Frontal cortex (tissue), 3 donors: ENCODE measurements at regions not wholly inside any gene's neighbourhood (a gene's known extent, or its start where the extent isn't known, plus 50 kb on each side); places are given as distances from the start of the nearest gene placed in this dataset.
"Not testable (repeated sequence)": the region's sequence is repeated elsewhere in the genome, so short reads cannot be mapped to it uniquely, and the experiment has no call there.

Experiments used
- DNase-seq, 2 donors: peaks; one replicate each; pipeline ENCODE4 v3.0.0; 2012; ENCODE audit warnings: low spot score in 2 of 2
- FAIRE-seq: peaks from 2 replicates; lab custom pipeline; 2012; peaks lifted over from hg19 to GRCh38; lab: Jason Lieb, UNC
- donor health status: control.
- donor health status: control.
- donor health status: control.

DNA sequence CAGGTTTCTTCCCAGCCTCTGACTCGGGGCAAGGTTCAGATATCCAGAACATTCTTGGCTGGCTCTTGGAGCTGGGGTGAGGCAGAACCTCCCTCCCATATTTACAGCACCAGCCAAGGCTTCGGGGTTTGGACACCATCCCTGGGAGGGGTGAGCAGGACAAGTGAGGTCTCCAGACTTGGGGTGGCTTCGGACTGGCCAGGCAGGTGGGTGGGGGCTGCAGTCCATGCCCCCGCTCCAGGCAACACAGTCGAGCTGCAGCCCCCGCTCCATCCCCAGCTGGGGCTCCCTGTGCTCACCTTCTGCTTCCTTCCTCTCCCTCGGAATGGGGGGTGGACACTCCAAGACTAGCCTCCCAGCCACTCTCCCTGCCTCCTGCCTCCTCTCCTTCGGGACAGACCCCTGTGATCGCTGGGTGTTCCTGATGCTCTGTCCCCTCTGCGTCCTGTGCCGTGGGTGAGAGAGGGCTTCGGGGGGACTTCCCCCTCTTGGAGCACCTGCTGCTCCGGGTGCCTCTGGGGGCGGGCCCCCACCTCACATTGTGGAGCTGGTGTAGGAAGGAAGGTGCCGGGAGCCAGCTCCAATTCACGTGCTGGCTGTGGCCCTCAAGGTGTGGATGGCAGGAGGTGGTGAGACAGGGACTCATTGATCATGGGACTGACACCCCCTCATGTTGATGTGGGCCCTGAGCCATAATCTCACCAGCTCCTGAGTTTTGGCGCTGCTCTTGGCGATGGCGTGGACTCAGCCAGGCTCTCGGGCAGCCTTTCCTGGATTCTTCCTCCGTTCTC, 189.2 kb downstream of the SEC14L1 start:
- FAIRE-seq (no peak), DNase-seq (no peak)

DNA sequence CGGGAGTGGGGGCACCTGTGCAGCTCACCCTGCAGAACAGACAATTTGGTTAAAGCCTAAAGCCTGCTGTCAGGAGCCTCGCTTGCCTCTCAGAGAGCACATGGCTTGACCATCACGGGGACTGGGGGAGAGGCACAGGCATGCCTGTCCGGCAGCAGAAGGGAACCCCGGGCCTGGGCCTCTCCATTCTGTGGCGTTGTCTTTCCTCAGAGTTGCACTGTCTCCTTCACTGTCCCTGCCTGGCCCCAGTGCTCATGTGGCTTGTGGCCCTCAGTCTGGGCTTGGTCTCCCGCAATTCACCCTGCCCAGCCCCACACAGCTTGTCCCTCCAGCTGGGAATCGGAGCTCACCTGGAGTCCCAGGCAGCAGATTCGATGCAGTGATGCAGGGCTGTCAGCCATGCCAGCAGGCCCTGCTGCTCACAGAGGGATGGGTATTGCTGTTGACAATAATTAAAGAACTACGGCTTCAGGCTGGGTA, 189.9 kb downstream of the SEC14L1 start:
- FAIRE-seq (no peak), DNase-seq (no peak)

DNA sequence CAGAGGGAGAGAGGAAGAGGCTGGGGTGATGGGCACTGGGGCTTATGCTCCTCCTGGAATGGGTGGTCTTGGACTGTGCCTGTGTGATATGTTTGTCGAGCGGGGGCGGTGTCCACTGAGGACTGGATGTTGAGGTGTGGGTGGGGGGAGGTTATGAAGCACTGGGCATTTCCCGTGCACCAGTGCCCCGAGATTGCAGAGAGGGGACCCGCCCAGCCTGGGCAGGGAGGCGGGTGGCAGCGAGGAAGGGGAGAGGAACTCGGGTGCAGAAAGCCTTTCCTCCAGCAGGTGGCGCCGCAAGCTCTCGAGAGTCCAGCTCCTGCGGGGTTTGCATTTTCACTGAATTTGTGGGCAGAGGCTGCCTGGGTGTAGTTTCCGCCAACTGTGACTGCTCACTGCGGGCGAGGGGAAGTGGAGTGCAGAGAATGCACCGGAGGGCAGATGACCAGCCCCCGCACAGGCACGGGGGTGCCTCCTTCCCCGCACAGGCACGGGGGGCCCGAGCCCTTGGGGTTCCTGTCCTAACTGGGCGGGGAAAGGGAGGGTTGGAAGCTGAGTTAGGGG, 190.6 kb downstream of the SEC14L1 start:
- no peak for FAIRE-seq

DNA sequence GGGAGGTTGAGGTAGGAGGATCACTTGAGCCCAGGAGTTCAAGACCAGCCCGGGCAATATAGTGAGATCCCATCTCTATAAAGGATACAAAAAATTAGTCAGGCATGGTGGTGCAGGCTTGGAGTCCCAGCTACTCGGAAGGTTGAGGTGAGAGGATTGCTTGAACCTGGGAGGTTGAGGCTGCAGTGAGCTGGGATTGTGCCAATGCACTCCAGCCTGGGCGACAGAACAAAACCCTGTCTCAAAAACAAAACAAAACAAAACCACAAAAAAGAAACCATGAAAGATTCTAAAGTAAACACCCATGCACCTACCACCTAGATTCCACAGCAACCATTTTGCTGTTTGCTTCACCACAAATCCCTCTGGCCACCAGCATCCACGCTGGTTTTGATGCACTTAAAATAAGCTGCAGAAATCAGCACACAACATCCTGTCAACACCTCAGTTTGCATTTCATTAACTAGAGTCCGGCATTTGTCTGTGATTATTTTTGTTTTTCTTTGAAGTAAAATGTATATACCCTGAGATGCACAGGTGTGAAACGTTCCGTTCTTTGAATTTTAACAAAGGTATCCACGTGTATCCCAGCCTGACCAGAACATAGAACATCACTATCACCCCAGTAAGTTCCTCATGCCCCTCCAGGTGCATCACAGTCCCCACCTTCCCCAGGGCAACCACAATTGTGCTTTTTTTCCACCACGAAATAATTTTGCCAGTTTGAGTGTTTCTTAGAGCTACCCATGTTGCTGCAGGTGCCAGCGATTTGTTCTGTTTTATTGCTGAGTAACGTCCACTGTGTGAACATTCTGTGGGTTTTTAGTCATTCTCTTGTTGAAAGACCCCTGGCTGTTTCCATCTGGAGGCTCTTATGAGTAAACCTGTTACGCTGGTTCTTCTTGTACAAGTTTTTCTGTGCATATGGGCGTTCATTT, 191.5 kb downstream of the SEC14L1 start:
- no peak for FAIRE-seq
- DNase-seq = no peak

More for the DNA sequence above, 190.6 kb downstream of the SEC14L1 start:
- peak; percentile 81 to 94 for DNase-seq

DNA sequence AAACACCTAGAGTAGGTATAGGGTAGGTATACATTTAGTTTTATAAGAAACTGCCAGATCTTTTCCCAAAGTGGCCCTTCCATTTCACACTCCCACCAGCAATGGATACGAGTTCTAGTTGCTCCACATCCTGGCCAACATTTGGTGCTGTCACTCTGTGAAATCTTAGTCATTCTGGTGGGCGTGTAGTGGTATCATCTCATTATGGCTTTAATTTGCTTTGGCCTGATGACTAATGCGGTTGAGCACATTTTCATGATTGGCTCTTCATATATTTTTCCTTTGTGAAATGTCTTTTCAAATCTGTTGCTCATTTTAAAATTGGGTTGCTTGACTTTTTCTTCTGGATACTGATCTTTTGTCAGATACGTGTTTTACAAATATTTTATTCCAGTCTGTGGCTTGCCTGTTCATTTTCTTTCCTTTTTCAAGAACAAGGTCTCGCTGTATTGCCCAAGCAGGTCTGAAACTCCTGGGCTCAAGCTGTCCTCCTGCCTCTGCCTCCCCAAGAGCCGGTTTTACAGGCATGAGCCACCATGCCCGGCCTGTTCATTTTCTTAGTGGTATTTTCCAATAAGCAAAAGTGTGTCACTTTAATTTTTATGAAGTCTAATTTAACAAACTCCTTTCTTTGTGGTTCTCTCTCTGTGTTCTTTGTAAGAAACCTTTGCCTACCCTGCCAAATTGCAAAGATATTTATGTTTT, 192.4 kb downstream of the SEC14L1 start:
- FAIRE-seq = no peak
- DNase-seq = no peak

DNA sequence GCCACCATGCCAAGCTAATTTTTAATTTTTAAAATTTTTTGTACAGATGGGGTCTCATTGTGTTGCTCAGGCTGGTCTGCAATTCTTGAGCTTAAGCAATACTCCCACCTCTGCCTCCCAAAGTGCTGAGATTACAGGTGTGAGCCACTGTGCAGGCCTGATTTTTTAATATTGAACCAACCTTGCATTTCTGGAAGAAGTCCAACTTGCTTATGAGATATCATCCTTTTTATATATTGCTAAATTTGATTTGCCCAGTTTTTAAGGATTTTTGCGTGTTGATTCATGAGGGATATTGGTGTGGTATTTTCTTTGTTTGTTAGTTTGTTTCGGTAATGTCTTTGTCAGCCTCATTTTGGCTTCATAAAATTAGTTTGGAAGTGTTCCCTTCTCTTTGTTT, 196.4 kb downstream of the SEC14L1 start:
- FAIRE-seq = no peak
- DNase-seq = no peak

DNA sequence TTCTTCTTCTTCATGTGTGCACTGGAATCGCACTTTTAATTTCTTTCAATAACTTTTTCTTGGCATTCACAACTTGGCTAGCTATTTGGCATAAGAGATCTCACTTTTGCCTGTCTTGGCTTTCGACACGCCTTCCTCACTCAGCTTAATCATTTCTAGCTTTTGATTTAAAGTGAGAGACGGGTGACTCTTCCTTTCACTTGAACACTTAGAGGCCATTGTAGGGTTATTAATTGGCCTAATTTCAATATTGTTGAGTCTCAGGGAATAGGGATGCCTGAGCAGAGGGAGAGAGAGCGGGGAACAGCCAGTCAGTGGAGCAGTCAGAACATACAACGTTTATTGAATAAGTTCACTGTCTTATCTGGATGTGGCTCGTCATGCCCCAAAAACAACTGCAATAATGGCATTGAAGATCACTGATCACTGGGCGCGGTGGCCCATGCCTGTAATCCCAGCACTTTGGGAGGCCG, 200.3 kb downstream of the SEC14L1 start:
- DNase-seq (no peak), FAIRE-seq (no peak)

DNA sequence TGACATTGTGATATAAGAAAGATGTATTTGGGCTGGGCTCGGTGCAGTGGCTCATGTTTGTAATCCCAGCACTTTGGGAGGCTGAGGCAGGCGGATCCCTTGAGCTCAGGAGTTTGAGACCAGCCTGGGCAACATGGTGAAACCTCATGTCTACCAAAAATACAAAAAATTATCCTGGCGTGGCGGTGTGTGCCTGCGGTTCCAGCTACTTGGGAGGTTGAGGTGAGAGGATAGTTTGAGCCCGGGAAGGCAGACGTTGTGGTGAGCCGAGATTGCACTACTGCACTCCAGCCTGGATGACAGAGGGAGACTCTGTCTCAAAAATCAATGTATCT, 201.9 kb downstream of the SEC14L1 start:
- not testable (repeated sequence) for DNase-seq

DNA sequence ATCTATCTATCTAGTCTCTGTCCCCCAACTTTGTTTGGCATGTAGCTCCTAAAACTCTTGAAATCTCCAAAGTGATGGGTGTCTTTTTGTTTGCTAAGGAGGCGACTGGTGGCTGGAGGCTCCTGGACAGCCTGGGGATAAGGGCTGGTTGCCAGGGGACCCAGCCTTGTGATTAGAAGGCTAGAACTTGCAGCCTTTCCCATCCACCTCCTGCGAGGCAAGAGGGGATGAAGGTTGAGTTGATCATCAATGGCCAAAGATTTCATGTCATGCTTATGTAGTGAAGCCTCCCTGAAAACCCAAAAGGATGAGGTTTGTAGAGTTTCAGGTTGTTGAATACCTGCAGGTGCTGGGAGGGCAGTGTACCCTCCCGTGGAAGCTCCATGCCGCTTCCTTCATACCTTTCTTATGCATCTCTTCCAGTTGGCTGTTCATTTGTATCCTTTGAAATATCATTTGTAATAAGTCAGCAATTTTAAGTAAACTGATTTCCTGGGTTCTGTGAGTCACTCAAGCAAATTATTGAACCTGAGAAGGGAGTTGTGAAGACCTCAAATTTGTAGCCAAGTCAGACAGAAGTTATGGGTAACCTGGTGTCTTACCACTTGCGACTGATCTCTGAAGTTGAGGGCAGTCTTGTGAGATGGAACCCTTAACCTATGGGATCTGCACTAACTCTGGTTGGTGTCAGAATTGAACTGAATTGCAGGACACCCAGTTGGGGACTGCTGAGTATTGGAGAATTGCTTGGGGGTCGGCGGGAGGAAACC, 202.4 kb downstream of the SEC14L1 start:
- no peak for FAIRE-seq

More for the DNA sequence above, 201.9 kb downstream of the SEC14L1 start:
- not testable (repeated sequence) for FAIRE-seq

DNA sequence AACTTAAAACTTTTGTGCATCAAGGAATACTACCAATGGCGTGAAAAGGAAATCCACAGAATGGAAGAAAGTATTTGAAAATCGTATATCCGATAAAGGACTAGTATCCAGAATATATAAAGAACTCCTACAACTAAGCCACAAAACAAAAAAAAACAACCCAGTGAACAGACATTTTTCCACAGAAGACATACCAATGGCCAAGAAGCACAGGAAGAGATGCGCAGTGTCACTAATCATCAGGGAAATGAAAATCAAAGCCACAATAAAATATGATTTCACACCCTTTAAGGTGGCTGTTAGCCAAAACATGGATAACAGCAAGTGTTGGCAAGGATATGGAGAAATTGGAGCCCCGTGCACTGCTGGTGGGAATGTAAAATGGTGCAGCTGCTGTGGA, 203.3 kb downstream of the SEC14L1 start:
- DNase-seq = no peak
- no peak for FAIRE-seq

More for the DNA sequence above, 202.4 kb downstream of the SEC14L1 start:
- DNase-seq = no peak

DNA sequence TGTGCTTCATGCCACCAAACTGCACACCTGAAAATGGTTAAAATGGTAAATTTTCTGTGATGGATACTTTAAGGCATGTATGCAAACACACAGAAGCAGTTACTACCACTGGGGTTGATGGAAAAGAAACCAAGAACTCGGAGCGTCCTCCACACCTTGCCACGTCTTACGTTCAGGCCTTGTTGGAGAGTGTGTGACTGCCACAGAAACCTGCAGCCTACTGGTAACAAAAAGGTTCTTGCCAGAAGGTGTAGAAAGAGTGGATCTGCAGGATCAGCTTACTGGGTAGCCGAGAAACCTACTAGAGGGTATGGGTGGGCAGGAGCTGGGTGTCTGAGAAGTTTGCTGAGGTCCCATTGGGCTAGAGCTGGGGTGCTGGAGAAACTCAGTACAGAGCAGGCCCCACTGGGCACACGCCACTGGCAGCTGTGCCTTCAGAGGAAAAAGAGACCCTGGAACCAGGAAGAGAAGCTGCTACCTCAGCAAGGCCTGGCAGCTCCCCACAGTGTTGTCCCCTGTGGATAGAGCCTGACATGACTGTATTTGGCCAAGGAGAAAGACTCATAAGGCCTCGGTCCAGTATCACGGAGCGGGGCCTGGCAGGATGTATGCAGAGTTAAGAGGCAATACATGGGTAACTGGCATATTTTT, 204.6 kb downstream of the SEC14L1 start:
- no peak for DNase-seq

DNA sequence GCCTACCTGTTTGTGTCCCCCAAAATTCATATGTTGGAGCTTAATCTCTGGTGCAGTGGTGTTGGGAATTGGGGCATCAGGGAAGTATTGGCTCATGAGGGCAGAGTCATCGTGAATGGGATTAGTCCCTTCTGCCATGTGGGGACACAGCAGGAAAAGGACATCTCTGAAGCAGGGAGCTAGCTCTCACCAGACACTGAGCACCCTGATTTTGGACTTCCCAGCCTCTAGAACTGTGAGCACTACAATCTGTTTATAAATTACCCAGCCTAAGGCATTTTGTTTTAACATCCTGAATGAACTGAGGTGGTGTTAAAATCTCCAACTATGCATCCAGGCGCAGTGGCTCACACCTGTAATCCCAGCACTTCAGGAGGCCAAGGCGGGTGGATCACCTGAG, 206.0 kb downstream of the SEC14L1 start:
- DNase-seq (no peak), FAIRE-seq (no peak)

More for the DNA sequence above, 204.6 kb downstream of the SEC14L1 start:
- no peak for FAIRE-seq

DNA sequence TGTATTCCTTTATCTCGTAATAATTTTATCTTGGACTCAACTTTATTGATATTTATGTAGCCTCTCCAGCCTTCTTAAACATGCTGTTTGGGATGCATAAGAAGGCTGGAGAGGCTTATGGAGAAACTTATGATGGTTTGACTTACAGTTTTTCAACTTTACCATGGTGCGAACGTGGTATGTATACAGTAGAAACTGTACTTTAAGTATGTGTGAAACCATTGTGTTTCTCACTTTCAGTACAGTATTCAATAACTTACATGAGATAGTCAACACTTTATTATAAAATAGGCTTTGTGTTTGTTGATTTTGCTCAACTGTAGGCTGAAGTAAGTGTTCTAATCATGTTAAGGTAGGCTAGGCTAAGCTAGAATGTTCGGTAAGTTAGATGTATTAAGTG, 206.8 kb downstream of the SEC14L1 start:
- DNase-seq (no peak), FAIRE-seq (no peak)

DNA sequence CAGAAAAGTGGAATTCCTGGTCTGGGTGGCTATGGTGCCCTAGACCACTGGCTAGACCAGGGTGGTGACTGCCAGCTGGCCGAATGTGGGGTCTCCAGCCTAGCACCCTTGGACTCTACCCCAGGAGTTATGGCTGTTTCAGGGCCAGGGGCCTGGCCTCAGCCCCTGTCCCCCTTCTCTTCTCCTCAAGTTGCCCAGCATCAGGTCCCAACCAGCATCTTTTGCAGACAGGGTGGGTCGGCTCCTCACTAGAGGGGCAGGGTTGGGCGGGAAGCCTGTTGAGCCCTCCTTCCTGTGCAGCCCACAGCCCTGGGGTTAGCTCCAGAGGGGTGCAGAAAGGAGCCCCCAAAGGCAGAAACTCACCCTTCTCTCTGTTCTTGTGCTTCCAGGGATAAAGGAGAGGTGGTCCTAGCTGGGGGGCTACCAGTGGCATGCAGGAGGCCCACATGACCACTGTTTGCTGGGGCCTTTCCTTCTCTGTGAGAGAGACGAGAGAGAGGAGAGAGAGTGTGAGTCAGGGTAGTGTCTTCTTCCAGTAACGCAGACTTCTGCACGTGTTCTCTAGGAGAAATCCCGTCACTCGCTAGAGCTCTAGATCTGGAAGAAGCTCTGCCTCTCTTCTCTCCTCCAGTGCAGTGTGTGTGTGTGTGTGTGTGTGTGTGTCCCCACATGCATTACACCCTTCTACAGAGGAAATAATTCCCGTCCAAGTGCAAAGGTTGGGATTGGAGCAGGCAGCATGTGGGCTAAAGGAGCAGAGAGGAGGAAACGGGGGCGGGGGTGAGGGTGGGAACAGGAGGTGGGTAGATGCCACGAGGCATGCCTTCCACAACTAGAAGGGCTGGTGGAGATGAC, 209.4 kb downstream of the SEC14L1 start:
- DNase-seq (no peak), FAIRE-seq (no peak)

DNA sequence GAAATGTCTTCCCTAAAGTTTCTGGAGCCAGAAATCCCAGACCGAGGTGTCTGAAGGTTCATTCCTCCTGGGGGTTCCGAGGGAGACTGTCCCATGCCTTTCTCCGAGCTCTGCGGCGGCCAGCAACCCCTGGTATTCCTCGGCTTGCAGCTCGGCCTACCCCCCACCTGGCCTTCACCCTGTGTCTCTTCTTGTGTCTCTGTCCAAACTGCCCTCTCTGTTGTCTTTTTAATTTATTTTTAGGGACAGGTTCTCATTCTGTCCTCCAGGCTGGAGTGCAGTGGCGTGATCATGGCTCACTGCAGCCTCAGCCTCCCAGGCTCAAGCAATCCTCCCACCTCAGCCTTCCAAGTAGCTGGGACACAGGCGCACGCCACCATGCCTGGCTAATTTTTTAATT, 211.7 kb downstream of the SEC14L1 start:
- FAIRE-seq (no peak), DNase-seq (no peak)

DNA sequence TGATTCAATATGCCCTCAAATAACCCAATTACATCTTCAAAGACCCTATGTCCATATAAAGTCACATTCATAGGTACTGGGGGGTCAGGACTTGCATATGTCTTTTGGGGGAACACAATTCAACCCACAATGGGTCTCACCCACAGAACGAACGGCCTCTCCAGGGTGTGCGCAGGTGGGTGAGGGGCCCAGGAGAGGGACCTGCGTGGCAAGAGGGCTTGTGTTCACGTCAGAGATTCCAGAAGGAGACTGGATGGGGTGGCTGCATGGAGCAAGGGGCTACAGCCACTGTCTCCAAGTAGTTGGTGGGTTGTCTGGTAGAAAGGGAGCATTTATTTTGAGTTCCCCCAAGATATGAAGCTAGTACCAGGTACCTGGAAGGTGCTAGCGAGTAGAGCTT, 212.2 kb downstream of the SEC14L1 start:
- DNase-seq (no peak), FAIRE-seq (no peak)

DNA sequence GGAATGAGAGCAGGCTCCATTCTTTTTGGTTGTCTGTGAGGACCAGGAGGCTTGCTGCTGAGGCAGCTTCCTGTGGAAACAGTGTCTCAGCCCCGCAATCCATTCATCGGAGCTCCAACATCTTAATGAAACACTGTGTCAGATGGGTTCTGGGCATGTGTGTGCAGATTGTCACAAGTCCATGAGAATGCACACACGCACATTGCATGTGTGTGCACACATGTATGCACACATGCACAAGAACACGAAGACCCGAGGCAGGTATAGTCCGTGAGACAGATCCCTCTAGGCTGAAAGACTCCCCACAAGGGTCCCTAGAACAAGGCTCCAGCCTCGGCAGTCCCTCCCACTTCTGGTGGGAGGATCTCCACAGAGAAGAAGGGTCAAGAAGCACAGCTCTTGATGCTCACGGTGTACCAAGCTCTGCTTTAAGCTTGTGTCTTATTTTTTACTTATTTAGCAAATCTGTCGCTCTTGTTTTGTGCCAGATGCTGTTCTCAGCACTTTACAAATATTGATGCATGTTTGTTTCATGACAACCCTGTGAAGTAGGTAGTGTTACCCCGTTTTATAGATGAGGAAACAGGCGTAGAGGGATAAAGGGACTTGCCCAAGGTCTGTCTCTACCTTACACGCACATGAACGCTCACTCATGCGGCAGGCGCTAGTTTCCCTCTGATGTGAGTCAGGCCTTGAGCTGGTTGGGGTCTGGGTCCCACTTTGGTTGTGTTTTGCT, 213.1 kb downstream of the SEC14L1 start:
- no peak for DNase-seq
- no peak for FAIRE-seq
